Vagina (tissue), 2 donors: ENCODE measurements at regions not wholly inside any gene's neighbourhood (a gene's known extent, or its start where the extent isn't known, plus 50 kb on each side); places are given as distances from the start of the nearest gene placed in this dataset.

Experiments used
- POLR2A ChIP-seq, 2 donors: fragments of 450-650 bp; IDR thresholded peaks; one replicate each; pipeline ENCODE4 v1.6.1; 2017; ENCODE audit warnings: antibody characterized with exemption in 2 of 2, mild to moderate bottlenecking in 2 of 2, moderate library complexity in 2 of 2
- POLR2AphosphoS5 ChIP-seq, 2 donors: sonication (generic); formaldehyde crosslinking; IDR thresholded peaks; one replicate each; pipeline ENCODE4 v1.9.0; 2017; ENCODE audit warnings: antibody characterized with exemption in 2 of 2, mild to moderate bottlenecking in 2 of 2, low read depth in 1 of 2; ENCODE audit not compliant: insufficient read depth in 1 of 2
- TF ChIP-seq, protein P1 (sequence below), 3 experiments: fragments of 450-650 bp in 2 of 3; fragments of 200-600 bp in 1 of 3; sonication (generic) in 1 of 3; IDR thresholded peaks; one replicate each; pipeline ENCODE4 v1.5.1; 2017 to 2019; ENCODE audit warnings: antibody characterized with exemption in 3 of 3, mild to moderate bottlenecking in 2 of 3, moderate library complexity in 2 of 3

DNA sequence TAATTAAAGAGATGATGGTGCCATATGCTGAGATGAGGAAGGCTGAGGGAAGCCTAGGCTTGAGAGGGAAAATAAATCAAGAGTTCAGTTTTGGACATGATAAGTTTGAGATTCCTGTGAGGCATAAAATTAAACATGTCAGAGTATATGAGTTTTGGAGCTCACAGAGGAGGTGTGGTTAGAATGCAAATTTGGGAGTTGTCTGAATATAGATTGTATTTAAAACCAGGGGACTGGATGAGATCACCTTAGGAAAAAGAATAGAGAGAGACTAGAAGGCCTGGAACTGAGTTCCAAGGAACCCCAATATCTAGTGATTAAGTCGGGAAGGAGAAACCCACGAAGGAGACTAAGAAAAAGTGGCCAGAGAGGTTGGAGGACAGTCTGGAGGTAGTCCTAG is 65.5 kb downstream of the FRMPD3 start:
- TF ChIP-seq POLR2AphosphoS5 (IDR thresholded peaks at IDR 0.05; ENCODE audit: insufficient read depth in 1 of 2, low read depth in 1 of 2) (no peak), POLR2A (IDR thresholded peaks at IDR 0.05) (no peak)
- TF ChIP-seq, protein P1, sequence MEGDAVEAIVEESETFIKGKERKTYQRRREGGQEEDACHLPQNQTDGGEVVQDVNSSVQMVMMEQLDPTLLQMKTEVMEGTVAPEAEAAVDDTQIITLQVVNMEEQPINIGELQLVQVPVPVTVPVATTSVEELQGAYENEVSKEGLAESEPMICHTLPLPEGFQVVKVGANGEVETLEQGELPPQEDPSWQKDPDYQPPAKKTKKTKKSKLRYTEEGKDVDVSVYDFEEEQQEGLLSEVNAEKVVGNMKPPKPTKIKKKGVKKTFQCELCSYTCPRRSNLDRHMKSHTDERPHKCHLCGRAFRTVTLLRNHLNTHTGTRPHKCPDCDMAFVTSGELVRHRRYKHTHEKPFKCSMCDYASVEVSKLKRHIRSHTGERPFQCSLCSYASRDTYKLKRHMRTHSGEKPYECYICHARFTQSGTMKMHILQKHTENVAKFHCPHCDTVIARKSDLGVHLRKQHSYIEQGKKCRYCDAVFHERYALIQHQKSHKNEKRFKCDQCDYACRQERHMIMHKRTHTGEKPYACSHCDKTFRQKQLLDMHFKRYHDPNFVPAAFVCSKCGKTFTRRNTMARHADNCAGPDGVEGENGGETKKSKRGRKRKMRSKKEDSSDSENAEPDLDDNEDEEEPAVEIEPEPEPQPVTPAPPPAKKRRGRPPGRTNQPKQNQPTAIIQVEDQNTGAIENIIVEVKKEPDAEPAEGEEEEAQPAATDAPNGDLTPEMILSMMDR (IDR thresholded peaks at IDR 0.05) = no peak
